ENCODE measurements at regions not wholly inside any gene's neighbourhood (a gene's known extent, or its start where the extent isn't known, plus 50 kb on each side); places are given as distances from the start of the nearest gene placed in this dataset.

DNA sequence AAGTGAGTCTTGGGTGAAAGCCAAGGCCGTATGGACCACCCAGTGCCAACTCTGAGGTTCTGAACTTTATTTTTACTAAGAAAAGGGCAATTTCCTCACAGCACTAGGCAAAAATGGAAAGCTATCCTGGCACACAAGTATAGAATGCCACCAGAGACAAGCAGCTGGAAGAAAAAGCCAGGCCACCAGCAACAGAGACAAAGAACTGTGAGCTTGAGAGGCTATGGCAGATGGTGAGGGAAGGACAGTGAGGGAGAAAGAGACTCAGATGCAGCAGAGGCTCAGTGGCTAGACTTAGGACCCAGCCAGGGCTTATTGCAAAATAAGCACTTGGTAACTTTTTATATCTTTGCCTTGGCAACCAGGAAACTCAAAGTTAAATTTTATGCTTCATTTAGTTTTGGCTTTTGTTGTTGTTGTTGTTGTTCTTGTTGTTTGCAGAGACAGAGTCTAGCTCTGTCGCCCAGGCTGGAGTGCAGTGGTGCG lies 78.0 kb upstream of the BZW1 start (continued):
- TF ChIP-seq, protein P1, sequence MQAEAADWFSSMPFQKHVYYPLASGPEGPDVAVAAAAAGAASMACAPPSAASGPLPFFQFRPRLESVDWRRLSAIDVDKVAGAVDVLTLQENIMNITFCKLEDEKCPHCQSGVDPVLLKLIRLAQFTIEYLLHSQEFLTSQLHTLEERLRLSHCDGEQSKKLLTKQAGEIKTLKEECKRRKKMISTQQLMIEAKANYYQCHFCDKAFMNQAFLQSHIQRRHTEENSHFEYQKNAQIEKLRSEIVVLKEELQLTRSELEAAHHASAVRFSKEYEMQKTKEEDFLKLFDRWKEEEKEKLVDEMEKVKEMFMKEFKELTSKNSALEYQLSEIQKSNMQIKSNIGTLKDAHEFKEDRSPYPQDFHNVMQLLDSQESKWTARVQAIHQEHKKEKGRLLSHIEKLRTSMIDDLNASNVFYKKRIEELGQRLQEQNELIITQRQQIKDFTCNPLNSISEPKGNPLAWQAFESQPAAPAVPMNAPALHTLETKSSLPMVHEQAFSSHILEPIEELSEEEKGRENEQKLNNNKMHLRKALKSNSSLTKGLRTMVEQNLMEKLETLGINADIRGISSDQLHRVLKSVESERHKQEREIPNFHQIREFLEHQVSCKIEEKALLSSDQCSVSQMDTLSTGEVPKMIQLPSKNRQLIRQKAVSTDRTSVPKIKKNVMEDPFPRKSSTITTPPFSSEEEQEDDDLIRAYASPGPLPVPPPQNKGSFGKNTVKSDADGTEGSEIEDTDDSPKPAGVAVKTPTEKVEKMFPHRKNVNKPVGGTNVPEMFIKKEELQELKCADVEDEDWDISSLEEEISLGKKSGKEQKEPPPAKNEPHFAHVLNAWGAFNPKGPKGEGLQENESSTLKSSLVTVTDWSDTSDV (CRISPR knock-in tag; IDR thresholded peaks at IDR 0.05) = no peak
- no peak for TF ChIP-seq ZNF619 (CRISPR knock-in tag; IDR thresholded peaks at IDR 0.05)
- TF ChIP-seq CCDC6 (CRISPR knock-in tag; IDR thresholded peaks at IDR 0.05) = no peak
- TF ChIP-seq HHEX (CRISPR knock-in tag; IDR thresholded peaks at IDR 0.05) = no peak

DNA sequence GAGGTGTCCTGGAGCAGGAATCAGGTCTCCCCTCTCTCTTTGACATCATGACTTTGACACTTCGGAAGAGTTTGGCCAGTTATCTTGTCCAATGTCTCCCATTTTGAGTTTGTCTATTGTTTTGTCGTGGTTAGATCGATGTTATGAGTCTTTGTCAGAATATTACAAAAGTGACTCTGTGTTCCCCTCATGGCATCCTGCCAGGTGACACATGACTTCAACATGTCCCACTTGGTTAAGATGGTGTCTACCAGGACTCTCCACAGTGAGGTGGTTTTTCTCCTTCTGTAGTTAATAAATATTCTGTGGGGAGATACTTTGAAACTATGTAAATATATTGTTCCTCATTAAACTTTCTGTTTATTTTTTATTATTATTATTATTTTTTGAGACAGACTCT lies 76.6 kb upstream of the BZW1 start:
- Histone ChIP-seq H3K27ac (ENCODE audit: extremely low read length, insufficient read depth, low read length) (no peak overlapping the region), H3K79me2 (ENCODE audit: insufficient read depth, low read length) (no peaks in the 10 kb centered on the region), H3K27me3 (ENCODE audit: control insufficient read depth in 1 of 2, insufficient read depth in 2 of 2, low read length in 2 of 2) (peaks cover 0 to 7% of the 10 kb centered on the region in 2 experiments; a peak in 1 of 5 replicates), H4K20me1 (ENCODE audit: insufficient read depth, low read length) (no peaks in the 10 kb centered on the region), H3K4me3 (replicated peaks in 1 of 3; ENCODE audit: insufficient read depth in 1 of 3, low read depth in 2 of 3, low read length in 3 of 3) (no peak overlapping the region), H3K9me3 (ENCODE audit: low read length) (no peaks in the 10 kb centered on the region), H3K36me3 (replicated peaks in 1 of 2; ENCODE audit: control insufficient read depth in 1 of 2, insufficient read depth in 2 of 2, low read length in 2 of 2) (no peaks in the 10 kb centered on the region), H2AFZ (ENCODE audit: low read length) (no peak overlapping the region), H3K4me1 (ENCODE audit: insufficient read depth, low read length) (peaks cover 2% of the 10 kb centered on the region), H3K9ac (ENCODE audit: insufficient read depth, low read depth, low read length) (no peak overlapping the region), H3K4me2 (ENCODE audit: low read depth, low read length) (no peak overlapping the region)
- ChIA-PET POLR2A (interaction anchor here (1.0 kb wide), 3 partner anchors 13 to 23 kb away, joined by 7 to 16 read pairs (median 11); no protein-coding TSS in a partner anchor), CTCF (ENCODE audit: low intra/inter-chr PET ratio, low total read pairs) (interaction anchor here (0.8 to 2.2 kb wide), 6 partner anchors 22 to 252 kb away, joined by 3 to 15 read pairs (median 10); partner anchors contain the start of gene BZW1)
- no peak for ATAC-seq
- no TSS peak for BruUV-seq (replicated peaks)
- intact Hi-C loops (cut with micrococcal nuclease; ENCODE audit: unreplicated experiment) = loop anchor here (1.0 to 10.0 kb wide), 5 partner anchors 22 to 760 kb away; no protein-coding TSS in a partner anchor
- peak; percentile 28 for FAIRE-seq
- no peak for DNase-seq (ENCODE audit: low spot score)
- WGBS (ENCODE audit: low lambda C conversion rate) = 31% methylated on average over 3 of the region's 3 CpGs
- in situ Hi-C loops (cut with HindIII; ENCODE audit: extremely low pct_ligation_motif_present, low pct_unique_long_range_greater_than_20kb) = no loop called here
- TF ChIP-seq FOXK1 (CRISPR knock-in tag; IDR thresholded peaks at IDR 0.05; ENCODE audit: borderline replicate concordance, low read depth) (no peak), ZNF766 (CRISPR knock-in tag; IDR thresholded peaks at IDR 0.05; ENCODE audit: borderline replicate concordance) (no peak), HNRNPUL1 (IDR thresholded peaks at IDR 0.05; ENCODE audit: low read depth, low read length) (no peak), ZNF12 (CRISPR knock-in tag; IDR thresholded peaks at IDR 0.05) (no peak), ZNF816 (CRISPR knock-in tag; IDR thresholded peaks at IDR 0.05; ENCODE audit: borderline replicate concordance) (no peak), PHF5A (CRISPR knock-in tag; IDR thresholded peaks at IDR 0.05; ENCODE audit: low read depth, unreplicated experiment) (no peak), ZNF207 (IDR thresholded peaks at IDR 0.05; ENCODE audit: borderline replicate concordance) (no peak)
- TF ChIP-seq, protein P2, sequence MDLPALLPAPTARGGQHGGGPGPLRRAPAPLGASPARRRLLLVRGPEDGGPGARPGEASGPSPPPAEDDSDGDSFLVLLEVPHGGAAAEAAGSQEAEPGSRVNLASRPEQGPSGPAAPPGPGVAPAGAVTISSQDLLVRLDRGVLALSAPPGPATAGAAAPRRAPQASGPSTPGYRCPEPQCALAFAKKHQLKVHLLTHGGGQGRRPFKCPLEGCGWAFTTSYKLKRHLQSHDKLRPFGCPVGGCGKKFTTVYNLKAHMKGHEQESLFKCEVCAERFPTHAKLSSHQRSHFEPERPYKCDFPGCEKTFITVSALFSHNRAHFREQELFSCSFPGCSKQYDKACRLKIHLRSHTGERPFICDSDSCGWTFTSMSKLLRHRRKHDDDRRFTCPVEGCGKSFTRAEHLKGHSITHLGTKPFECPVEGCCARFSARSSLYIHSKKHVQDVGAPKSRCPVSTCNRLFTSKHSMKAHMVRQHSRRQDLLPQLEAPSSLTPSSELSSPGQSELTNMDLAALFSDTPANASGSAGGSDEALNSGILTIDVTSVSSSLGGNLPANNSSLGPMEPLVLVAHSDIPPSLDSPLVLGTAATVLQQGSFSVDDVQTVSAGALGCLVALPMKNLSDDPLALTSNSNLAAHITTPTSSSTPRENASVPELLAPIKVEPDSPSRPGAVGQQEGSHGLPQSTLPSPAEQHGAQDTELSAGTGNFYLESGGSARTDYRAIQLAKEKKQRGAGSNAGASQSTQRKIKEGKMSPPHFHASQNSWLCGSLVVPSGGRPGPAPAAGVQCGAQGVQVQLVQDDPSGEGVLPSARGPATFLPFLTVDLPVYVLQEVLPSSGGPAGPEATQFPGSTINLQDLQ (CRISPR knock-in tag; IDR thresholded peaks at IDR 0.05) = no peak
- TF ChIP-seq, protein P1 (CRISPR knock-in tag; IDR thresholded peaks at IDR 0.05) = no peak
- TF ChIP-seq, protein P3, sequence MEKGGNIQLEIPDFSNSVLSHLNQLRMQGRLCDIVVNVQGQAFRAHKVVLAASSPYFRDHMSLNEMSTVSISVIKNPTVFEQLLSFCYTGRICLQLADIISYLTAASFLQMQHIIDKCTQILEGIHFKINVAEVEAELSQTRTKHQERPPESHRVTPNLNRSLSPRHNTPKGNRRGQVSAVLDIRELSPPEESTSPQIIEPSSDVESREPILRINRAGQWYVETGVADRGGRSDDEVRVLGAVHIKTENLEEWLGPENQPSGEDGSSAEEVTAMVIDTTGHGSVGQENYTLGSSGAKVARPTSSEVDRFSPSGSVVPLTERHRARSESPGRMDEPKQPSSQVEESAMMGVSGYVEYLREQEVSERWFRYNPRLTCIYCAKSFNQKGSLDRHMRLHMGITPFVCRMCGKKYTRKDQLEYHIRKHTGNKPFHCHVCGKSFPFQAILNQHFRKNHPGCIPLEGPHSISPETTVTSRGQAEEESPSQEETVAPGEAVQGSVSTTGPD (CRISPR knock-in tag; IDR thresholded peaks at IDR 0.05) = no peak

Measured in HepG2 (cell line).